ENCODE measurements at regions not wholly inside any gene's neighbourhood (a gene's known extent, or its start where the extent isn't known, plus 50 kb on each side); places are given as distances from the start of the nearest gene placed in this dataset.
"Not testable (repeated sequence)": the region's sequence is repeated elsewhere in the genome, so short reads cannot be mapped to it uniquely, and the experiment has no call there.

GRCh38 chr15:77886805-77887448 lies 190.6 kb downstream of the TBC1D2B start:
- no peak overlapping the region for H3K4me3 ChIP-seq (ENCODE audit: low read depth, low read length)
- TF ChIP-seq CTCF (IDR thresholded peaks at IDR 0.05; ENCODE audit: borderline replicate concordance, insufficient read depth, low read depth, low read length), result no peak

GRCh38 chr15:77885877-77886500 lies 191.5 kb downstream of the TBC1D2B start:
- not testable (repeated sequence) for H3K4me3 ChIP-seq (ENCODE audit: low read depth, low read length)

- not testable (repeated sequence) for H3K4me3 ChIP-seq (ENCODE audit: low read depth, low read length)
These were observed 194.5 kb downstream of the TBC1D2B start for GRCh38 chr15:77883012-77883411.

GRCh38 chr15:77881950-77882349 lies 195.6 kb downstream of the TBC1D2B start:
- no peak for TF ChIP-seq CTCF (IDR thresholded peaks at IDR 0.05; ENCODE audit: borderline replicate concordance, insufficient read depth, low read depth, low read length)

GRCh38 chr15:77881535-77881934 lies 196.0 kb downstream of the TBC1D2B start:
- not testable (repeated sequence) for H3K4me3 ChIP-seq (ENCODE audit: low read depth, low read length)

More at GRCh38 chr15:77881950-77882349, 195.6 kb downstream of the TBC1D2B start:
- H3K4me3 ChIP-seq (ENCODE audit: low read depth, low read length), result no peak overlapping the region

GRCh38 chr15:77879466-77879865 lies 198.0 kb downstream of the TBC1D2B start:
- not testable (repeated sequence) for H3K4me3 ChIP-seq (ENCODE audit: low read depth, low read length)

GRCh38 chr15:77877869-77878577 lies 199.5 kb downstream of the TBC1D2B start:
- TF ChIP-seq CTCF (IDR thresholded peaks at IDR 0.05; ENCODE audit: borderline replicate concordance, insufficient read depth, low read depth, low read length), result no peak
- no peak overlapping the region for H3K4me3 ChIP-seq (ENCODE audit: low read depth, low read length)

- not testable (repeated sequence) for H3K4me3 ChIP-seq (ENCODE audit: low read depth, low read length)
These were observed 201.2 kb downstream of the TBC1D2B start for GRCh38 chr15:77876107-77876820.

- TF ChIP-seq CTCF (IDR thresholded peaks at IDR 0.05; ENCODE audit: borderline replicate concordance, insufficient read depth, low read depth, low read length), result peak; percentile 77
- not testable (repeated sequence) for H3K4me3 ChIP-seq (ENCODE audit: low read depth, low read length)
These were observed 202.3 kb downstream of the TBC1D2B start for GRCh38 chr15:77875066-77875721.
